Esophagus squamous epithelium (tissue), 4 donors: ENCODE measurements at regions not wholly inside any gene's neighbourhood (a gene's known extent, or its start where the extent isn't known, plus 50 kb on each side); places are given as distances from the start of the nearest gene placed in this dataset.

Source experiments
- CTCF ChIP-seq, 6 experiments: fragments of 450-650 bp in 4 of 6; fragments of 200-600 bp in 2 of 6; sonication (generic) in 2 of 6; IDR thresholded peaks; one replicate each; pipeline ENCODE4 v1.5.1; 2016 to 2019; ENCODE audit warnings: antibody characterized with exemption in 6 of 6, mild to moderate bottlenecking in 4 of 6, moderate library complexity in 4 of 6
- POLR2A ChIP-seq, 4 donors: fragments of 450-650 bp; IDR thresholded peaks; one replicate each; pipeline ENCODE4 v1.6.1; 2017; ENCODE audit warnings: antibody characterized with exemption in 4 of 4, mild to moderate bottlenecking in 4 of 4, moderate library complexity in 3 of 4

GRCh38 chr18:30595942-30596341 is 446.6 kb downstream of the DSC3 start:
- TF ChIP-seq POLR2A (IDR thresholded peaks at IDR 0.05), result no peak
- TF ChIP-seq CTCF (IDR thresholded peaks at IDR 0.05), result no peak
